SK-N-SH treated with all-trans-retinoic acid at 6 μM for 48 hours (cell line): ENCODE measurements at regions not wholly inside any gene's neighbourhood (a gene's known extent, or its start where the extent isn't known, plus 50 kb on each side); places are given as distances from the start of the nearest gene placed in this dataset.

ENCODE experiments used
- CREB5 ChIP-seq: fragments of 250-450 bp; sonication (Bioruptor Pico); IDR thresholded peaks from 2 replicates; pipeline ENCODE4 v1.5.1; 2020; ENCODE audit warnings: low read depth, mild to moderate bottlenecking, moderate library complexity
- CSRNP3 ChIP-seq: fragments of 250-450 bp; sonication (Bioruptor Pico); IDR thresholded peaks from 2 replicates; pipeline ENCODE4 v1.5.1; 2021; ENCODE audit warnings: mild to moderate bottlenecking, moderate library complexity
- ESRRG ChIP-seq: fragments of 250-450 bp; sonication (Bioruptor Pico); IDR thresholded peaks from 2 replicates; pipeline ENCODE4 v1.6.1; 2021; ENCODE audit warnings: mild to moderate bottlenecking
- GLIS3 ChIP-seq: fragments of 250-450 bp; sonication (Bioruptor Pico); IDR thresholded peaks from 2 replicates; pipeline ENCODE4 v1.5.0; 2020; ENCODE audit warnings: mild to moderate bottlenecking, moderate library complexity
- PATZ1 ChIP-seq: fragments of 250-450 bp; sonication (Bioruptor Pico); IDR thresholded peaks from 2 replicates; pipeline ENCODE4 v1.8.0; 2020; ENCODE audit warnings: mild to moderate bottlenecking, moderate library complexity, borderline replicate concordance
- POU6F1 ChIP-seq: fragments of 250-450 bp; sonication (Bioruptor Pico); IDR thresholded peaks from 2 replicates; pipeline ENCODE4 v1.8.0; 2021; ENCODE audit warnings: low read depth, mild to moderate bottlenecking, moderate library complexity, borderline replicate concordance
- RARB ChIP-seq: fragments of 250-450 bp; sonication (Bioruptor Pico); IDR thresholded peaks from 2 replicates; pipeline ENCODE4 v1.8.0; 2021; ENCODE audit warnings: mild to moderate bottlenecking, moderate library complexity
- SNAI2 ChIP-seq: fragments of 250-450 bp; sonication (Bioruptor Pico); IDR thresholded peaks from 2 replicates; pipeline ENCODE4 v1.5.0; 2020; ENCODE audit warnings: mild to moderate bottlenecking, moderate library complexity
- TOX ChIP-seq: fragments of 250-450 bp; sonication (Bioruptor Pico); IDR thresholded peaks from 2 replicates; pipeline ENCODE4 v1.8.0; 2021; ENCODE audit warnings: mild to moderate bottlenecking, moderate library complexity, borderline replicate concordance
- ZFP3 ChIP-seq: fragments of 250-450 bp; sonication (Bioruptor Pico); IDR thresholded peaks from 2 replicates; pipeline ENCODE4 v1.5.0; 2020; ENCODE audit warnings: mild to moderate bottlenecking, moderate library complexity
- ZFP30 ChIP-seq: fragments of 450-650 bp; formaldehyde crosslinking; IDR thresholded peaks from 2 replicates; pipeline ENCODE4 v1.5.0; 2022; ENCODE audit warnings: mild to moderate bottlenecking, moderate library complexity

- TF ChIP-seq CSRNP3 (CRISPR knock-in tag): no peak
- no peak for TF ChIP-seq GLIS3 (CRISPR knock-in tag)
- no peak for TF ChIP-seq POU6F1
- no peak for TF ChIP-seq TOX (CRISPR knock-in tag)
- TF ChIP-seq RARB (CRISPR knock-in tag): no peak
- no peak for TF ChIP-seq SNAI2 (CRISPR knock-in tag)
- no peak for TF ChIP-seq PATZ1
- TF ChIP-seq ZFP3 (CRISPR knock-in tag): no peak
- TF ChIP-seq ESRRG (CRISPR knock-in tag): no peak
- TF ChIP-seq CREB5: no peak
- TF ChIP-seq ZFP30 (CRISPR knock-in tag): no peak
Measured at GRCh38 chr2:128457716-128458115, 139.0 kb upstream of the HS6ST1 start.
